Activated B cell treated with CpG ODN at 0.5 μM for 24 hours (primary cell): ENCODE measurements at regions not wholly inside any gene's neighbourhood (a gene's known extent, or its start where the extent isn't known, plus 50 kb on each side); places are given as distances from the start of the nearest gene placed in this dataset.

ENCODE experiments used
- ATAC-seq: fragments of 200-7000 bp; cut with Tn5 transposase; one replicate; pipeline ENCODE4 v1.10.0; 2021; ENCODE audit warnings: low read depth, mild to moderate bottlenecking, moderate library complexity
- CTCF ChIA-PET: fragments of 350-600 bp; sonication (Branson Sonifier 250); formaldehyde crosslinking; loops from one replicate; lab custom pipeline; 2021; ENCODE audit warnings: antibody characterized with exemption; lab: Charles Lee
- POLR2A ChIA-PET: fragments of 350-600 bp; sonication (Branson Sonifier 250); formaldehyde crosslinking; loops from one replicate; lab custom pipeline; 2021; ENCODE audit warnings: antibody characterized with exemption; lab: Charles Lee
- DNase-seq: peaks from one replicate; pipeline ENCODE4 v3.0.0; 2022
- H3K27ac Mint-ChIP-seq: one replicate; pipeline ENCODE4 v1.8.0; 2020; ENCODE audit warnings: mixed read lengths
- H3K27me3 Mint-ChIP-seq: one replicate; pipeline ENCODE4 v1.8.0; 2021; ENCODE audit warnings: mixed read lengths
- H3K36me3 Mint-ChIP-seq: one replicate; pipeline ENCODE4 v1.8.0; 2021; ENCODE audit warnings: low read depth, mixed read lengths
- H3K4me1 Mint-ChIP-seq: one replicate; pipeline ENCODE4 v1.8.0; 2021; ENCODE audit warnings: mixed read lengths
- H3K4me3 Mint-ChIP-seq: one replicate; pipeline ENCODE4 v1.8.0; 2020; ENCODE audit warnings: mild to moderate bottlenecking, mixed read lengths
- H3K9me3 Mint-ChIP-seq: one replicate; pipeline ENCODE4 v1.8.0; 2020; ENCODE audit warnings: mixed read lengths
- intact Hi-C: fragments of 100-400 bp; cut with micrococcal nuclease; formaldehyde crosslinking; loops from one replicate; pipeline ENCODE4 v1.15.1; 2024
- TF ChIP-seq, protein P1 (sequence below): fragments of 200-600 bp; IDR thresholded peaks from one replicate; pipeline ENCODE4 v1.8.0; 2022; ENCODE audit warnings: antibody characterized with exemption, mild to moderate bottlenecking

DNA sequence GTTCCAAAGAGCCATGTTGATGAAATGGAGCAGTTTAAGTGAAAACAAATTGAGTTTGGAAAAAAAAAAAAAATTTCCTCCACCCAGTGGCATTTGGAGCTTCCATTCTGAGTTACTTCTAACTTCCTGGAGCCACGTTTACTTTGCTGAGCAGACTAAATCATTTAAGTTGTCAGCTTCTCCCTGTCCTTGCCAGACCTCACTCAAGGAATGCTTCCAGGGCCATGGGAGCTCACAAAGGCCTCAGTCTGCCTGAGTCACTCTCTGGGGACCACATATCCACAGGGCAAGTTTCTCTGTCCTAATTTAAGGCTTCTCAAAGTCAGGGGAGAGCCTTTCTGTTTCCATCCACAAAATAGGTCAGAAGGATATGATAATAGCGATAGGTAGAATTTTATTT is 210.3 kb upstream of the TNC start:
- ChIA-PET POLR2A (no interaction called here), CTCF (no interaction called here)
- intact Hi-C loops: no loop called here
- ATAC-seq (no peak), DNase-seq (no peak)
- TF ChIP-seq, protein P1, sequence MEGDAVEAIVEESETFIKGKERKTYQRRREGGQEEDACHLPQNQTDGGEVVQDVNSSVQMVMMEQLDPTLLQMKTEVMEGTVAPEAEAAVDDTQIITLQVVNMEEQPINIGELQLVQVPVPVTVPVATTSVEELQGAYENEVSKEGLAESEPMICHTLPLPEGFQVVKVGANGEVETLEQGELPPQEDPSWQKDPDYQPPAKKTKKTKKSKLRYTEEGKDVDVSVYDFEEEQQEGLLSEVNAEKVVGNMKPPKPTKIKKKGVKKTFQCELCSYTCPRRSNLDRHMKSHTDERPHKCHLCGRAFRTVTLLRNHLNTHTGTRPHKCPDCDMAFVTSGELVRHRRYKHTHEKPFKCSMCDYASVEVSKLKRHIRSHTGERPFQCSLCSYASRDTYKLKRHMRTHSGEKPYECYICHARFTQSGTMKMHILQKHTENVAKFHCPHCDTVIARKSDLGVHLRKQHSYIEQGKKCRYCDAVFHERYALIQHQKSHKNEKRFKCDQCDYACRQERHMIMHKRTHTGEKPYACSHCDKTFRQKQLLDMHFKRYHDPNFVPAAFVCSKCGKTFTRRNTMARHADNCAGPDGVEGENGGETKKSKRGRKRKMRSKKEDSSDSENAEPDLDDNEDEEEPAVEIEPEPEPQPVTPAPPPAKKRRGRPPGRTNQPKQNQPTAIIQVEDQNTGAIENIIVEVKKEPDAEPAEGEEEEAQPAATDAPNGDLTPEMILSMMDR: no peak
- Mint-ChIP-seq H3K4me3 (no peak overlapping the region), H3K36me3 (no peaks in the 10 kb centered on the region), H3K27ac (no peak overlapping the region), H3K4me1 (no peaks in the 10 kb centered on the region), H3K27me3 (no peaks in the 10 kb centered on the region), H3K9me3 (no peaks in the 10 kb centered on the region)

- Mint-ChIP-seq H3K4me1 (no peaks in the 10 kb centered on the region), H3K36me3 (no peaks in the 10 kb centered on the region), H3K4me3 (no peak overlapping the region), H3K27ac (no peak overlapping the region), H3K9me3 (no peaks in the 10 kb centered on the region), H3K27me3 (no peaks in the 10 kb centered on the region)
- ATAC-seq: no peak
- ChIA-PET POLR2A (no interaction called here), CTCF (no interaction called here)
- TF ChIP-seq, protein P1: no peak
- intact Hi-C loops: no loop called here
- no peak for DNase-seq
Observed at GRCh38 chr9:115328677-115329076, 210.7 kb upstream of the TNC start.

- no peaks in the 10 kb centered on the region for H3K4me1 Mint-ChIP-seq
- ChIA-PET POLR2A (no interaction called here), CTCF (no interaction called here)
- TF ChIP-seq, protein P1: no peak
- H3K27me3 Mint-ChIP-seq: no peaks in the 10 kb centered on the region
- intact Hi-C loops: no loop called here
- no peak overlapping the region for H3K4me3 Mint-ChIP-seq
- H3K9me3 Mint-ChIP-seq: no peaks in the 10 kb centered on the region
- H3K27ac Mint-ChIP-seq: no peak overlapping the region
- no peaks in the 10 kb centered on the region for H3K36me3 Mint-ChIP-seq
- no peak for DNase-seq
- no peak for ATAC-seq
Observed at GRCh38 chr9:115333277-115334070, 215.5 kb upstream of the TNC start.

- Mint-ChIP-seq H3K36me3 (no peaks in the 10 kb centered on the region), H3K27me3 (no peaks in the 10 kb centered on the region), H3K4me3 (no peak overlapping the region), H3K27ac (no peak overlapping the region), H3K4me1 (no peaks in the 10 kb centered on the region), H3K9me3 (no peaks in the 10 kb centered on the region)
- ChIA-PET POLR2A (no interaction called here), CTCF (no interaction called here)
- TF ChIP-seq, protein P1: no peak
- DNase-seq (no peak), ATAC-seq (no peak)
- intact Hi-C loops: no loop called here
Observed at GRCh38 chr9:115335439-115335838, 217.5 kb upstream of the TNC start.

DNA sequence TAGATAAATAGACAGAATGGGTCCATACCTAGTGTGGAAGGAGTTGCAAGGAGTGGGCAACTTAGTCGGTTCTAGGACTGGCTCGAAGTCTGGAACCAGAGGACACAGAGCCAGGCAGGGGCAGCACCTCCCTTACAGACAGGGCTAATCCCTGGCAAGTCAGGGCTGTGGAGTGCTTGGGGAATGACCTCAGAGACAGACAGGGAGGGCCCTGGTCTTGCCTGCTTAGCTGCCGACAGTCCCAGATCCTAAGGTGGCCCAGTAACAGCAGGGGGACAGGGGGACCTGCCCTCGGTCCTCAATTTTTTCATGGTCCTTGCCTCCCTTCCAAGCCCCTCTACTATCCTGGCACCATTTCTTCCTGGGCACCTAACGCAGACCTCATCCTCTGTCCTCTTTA is 222.4 kb upstream of the TNC start:
- POLR2A ChIA-PET: no interaction called here

More for the DNA sequence above, 222.4 kb upstream of the TNC start:
- H3K9me3 Mint-ChIP-seq: no peaks in the 10 kb centered on the region
- no peak overlapping the region for H3K4me3 Mint-ChIP-seq
- no peak overlapping the region for H3K27ac Mint-ChIP-seq
- H3K27me3 Mint-ChIP-seq: no peaks in the 10 kb centered on the region
- CTCF ChIA-PET: no interaction called here
- ATAC-seq (no peak), DNase-seq (no peak)
- TF ChIP-seq, protein P1: no peak
- no peaks in the 10 kb centered on the region for H3K36me3 Mint-ChIP-seq
- intact Hi-C loops: no loop called here
- no peaks in the 10 kb centered on the region for H3K4me1 Mint-ChIP-seq
